GM19025 (cell line): ENCODE measurements at regions not wholly inside any gene's neighbourhood (a gene's known extent, or its start where the extent isn't known, plus 50 kb on each side); places are given as distances from the start of the nearest gene placed in this dataset.

Experiments used
- ATAC-seq: cut with Tn5 transposase; IDR thresholded peaks from one replicate; pipeline ENCODE4 v1.9.1; 2021; ENCODE audit warnings: mild to moderate bottlenecking, low read depth, moderate library complexity; ENCODE audit not compliant: unreplicated experiment

DNA sequence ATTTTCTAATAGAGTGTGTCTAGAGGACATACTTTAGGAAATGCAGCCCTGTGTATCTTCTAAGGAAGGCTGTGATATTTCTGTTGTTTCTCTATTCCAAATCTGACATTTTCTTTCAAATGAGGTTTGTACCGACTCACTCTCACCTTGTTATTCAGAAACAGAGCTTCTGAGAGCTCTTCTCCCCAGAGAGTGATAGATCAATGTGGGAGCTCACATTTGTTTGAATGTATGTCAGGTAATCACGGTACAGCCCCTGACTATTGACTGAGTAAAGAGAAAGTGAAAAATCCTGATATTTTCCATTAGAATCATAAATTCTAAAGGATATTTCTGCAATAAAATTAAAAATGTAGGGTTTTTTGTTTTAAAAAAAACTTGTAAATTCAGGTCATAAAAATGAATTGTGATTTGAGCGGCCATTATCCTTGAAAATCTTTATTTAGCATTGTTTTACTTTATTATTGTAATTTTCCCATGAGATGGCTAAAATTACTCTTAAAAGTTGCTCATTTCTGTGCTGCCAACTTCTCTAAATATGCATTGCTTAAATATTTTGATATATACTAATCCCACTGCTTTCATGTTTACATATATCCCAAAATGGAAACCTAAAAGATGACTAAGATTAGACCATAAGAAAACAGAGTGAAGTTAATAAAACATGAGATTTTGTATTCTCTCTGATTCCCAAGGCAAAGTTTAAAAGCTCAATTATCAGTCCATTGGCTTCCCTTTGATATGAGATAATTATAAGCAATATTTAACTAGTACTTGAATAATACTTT lies 1226.8 kb upstream of the CITED2 start:
- no peak for ATAC-seq

DNA sequence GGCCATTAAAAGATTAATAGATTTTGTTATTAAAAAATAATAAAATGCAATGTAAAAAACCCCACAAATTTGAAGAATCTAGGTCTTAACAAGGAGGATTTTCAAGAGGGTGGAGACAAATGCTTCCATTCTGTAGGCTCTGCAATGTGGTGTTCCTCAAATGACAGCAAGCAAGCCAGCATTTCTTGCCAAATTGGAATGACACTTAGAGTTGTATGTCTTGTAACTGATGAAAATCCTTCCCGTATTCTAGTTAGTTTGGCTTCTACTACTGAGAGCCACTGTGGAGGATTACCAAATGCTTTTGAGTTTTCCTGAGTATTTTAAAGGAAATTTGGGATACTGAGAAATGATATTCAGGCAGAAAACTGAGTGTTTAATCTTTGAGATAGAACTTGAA lies 1225.5 kb upstream of the CITED2 start:
- no peak for ATAC-seq

DNA sequence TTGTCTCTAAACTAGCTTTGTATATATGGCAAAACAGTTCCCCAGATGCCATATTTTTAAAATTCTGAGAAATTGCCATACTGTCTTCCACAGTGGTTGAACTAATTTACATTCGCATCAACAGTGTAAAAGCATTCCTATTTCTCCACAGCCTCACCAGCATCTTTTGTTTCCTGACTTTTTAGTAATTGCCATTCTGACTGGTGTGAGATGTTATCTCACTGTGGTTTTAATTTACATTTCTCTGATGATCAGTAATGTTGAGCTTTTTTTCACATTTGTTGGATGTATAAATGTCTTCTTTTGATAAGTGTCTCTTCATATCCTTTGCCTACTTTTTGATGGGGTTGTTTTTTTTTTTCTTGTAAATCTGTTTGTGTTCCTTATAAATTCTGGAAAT lies 1222.7 kb upstream of the CITED2 start:
- ATAC-seq, result no peak

DNA sequence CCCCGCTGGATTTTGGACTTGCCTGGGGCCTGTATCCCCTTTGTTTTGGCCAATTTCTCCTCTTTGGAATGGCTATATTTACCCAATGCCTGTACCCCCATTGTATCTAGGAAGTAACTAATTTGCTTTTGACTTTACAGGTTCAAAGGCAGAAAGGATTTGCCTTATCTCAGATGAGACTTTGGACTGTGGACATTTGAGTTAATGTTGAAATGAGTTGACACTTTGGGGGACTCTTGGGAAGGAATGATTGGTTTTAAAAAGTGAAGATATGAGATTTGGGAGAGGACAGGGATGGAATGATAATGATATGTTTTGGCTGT lies 1220.3 kb upstream of the CITED2 start:
- ATAC-seq, result no peak

DNA sequence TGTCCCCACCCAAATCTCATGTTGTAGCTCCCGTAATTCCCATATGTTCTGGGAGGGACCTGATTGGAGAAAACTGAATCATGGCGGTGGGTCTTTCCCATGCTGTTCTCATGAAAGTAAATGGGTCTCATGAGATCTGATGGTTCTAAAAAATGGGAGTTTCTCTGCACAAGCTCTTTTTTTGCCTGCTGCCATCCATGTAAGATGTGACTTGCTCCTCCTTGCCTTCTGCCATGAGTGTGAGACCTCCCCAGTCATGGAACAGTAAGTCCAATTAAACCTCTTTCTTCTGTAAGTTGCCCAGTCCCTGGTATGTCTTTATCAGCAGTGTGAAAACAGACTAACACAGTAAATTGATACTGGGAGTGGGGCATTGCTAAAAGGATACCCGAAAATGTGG lies 1218.4 kb upstream of the CITED2 start:
- no peak for ATAC-seq

DNA sequence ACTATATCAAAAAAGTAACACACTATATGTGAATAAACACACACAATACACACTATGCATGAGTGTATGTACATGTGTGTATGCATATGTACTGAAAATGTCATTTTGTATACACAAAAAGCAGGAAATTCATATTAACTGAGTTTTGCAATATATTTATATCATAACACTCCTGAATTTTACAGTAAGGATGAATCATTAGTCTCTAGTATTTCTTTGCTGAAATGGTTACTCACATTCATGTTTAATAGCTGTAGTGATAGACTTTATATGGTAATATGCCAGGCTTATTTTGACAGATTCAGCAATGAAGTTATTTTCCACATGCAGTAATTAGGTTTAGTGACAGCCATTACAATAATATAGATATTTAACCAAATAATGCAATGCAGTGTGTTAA lies 1216.2 kb upstream of the CITED2 start:
- ATAC-seq, result no peak

DNA sequence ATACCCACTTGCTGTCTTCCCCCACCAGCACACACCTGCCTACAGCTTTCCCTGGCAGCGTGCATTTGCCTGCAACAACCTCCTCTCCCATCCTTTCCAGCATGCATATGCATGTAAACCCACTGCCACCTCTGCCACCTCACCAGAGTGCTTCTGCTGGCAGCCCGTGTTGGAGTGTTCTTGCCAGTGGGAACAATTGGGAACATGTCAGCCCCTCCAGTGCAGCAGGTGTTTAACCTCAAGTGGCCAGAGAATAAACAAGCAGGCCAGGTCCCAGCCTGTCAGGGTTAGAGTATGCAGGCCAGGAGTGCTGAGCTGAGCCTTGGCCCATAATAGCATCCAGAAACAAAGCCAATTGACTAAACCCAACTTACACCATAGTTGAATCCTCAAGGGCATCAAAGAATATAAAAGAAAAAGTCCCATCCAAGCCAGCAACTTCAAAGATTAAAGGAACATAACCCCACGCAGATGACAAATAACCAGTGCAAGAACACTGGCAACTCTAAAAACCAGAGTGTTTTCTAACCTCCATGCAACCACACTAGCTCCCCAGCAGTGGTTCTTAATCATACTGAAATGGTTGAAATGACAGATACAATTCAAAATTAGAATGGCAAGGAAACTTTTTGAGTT lies 1212.1 kb upstream of the CITED2 start:
- peak; percentile 83 for ATAC-seq

DNA sequence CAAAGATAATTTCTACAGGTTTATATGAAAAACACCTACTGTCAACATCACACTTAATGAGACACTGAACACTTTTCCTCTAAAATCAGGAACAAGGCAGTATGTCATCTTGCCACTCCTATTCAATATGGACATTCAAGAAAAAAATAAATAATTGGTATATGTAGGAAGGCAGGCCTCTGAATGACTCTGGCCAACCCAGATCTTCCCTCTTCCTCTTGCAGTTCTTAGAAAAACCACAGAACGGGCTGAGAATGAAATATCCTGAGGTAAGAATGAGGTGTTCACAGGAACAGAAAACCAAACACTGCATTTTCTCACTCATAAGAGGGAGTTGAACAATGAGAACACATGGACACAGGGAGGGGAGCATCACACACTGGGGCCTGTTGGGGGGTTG lies 1207.2 kb upstream of the CITED2 start:
- ATAC-seq, result no peak

DNA sequence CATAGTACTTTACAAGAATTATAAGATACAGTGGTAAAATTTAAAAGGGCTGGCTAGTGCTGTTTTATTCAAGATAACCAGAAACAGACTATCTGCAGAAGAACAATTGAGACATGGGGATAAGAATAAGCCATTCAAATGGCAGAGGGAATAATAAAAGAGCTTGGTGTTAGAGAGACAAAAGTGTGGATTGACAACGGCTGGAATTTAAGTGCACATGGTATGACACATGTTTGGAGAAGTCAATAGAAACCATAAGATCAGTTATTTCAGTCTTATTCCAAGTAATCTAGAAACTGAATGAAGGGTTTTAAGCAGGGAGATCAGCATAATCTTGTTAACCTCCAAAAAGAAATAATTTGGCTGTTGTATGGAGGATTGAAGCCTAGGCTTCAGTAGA lies 1205.5 kb upstream of the CITED2 start:
- no peak for ATAC-seq

DNA sequence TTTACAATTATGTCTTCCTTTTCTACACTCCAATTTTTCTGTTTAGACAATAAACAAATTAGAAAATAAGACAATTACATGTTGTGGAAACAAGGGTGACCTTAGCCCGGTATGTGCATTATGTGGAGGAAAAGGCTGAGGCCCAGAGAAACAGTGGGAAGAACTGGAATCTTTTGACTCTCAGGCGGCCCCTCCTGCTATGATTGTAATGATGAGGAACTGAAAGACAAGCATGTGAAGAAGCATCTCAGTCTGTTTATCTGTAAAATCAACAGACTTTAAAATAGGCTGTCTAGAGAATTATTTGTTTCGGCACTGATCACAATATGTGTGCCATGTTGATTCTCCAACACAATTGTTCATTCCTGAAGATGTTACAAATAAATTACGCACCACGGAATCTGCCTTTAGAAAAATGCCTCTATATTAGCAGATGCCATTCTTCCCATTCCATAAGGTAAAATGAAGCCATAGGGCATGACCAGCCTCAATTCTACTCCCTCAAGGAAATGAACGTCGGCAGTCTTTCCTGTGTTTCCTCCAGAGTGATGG lies 1201.6 kb upstream of the CITED2 start:
- ATAC-seq, result no peak

DNA sequence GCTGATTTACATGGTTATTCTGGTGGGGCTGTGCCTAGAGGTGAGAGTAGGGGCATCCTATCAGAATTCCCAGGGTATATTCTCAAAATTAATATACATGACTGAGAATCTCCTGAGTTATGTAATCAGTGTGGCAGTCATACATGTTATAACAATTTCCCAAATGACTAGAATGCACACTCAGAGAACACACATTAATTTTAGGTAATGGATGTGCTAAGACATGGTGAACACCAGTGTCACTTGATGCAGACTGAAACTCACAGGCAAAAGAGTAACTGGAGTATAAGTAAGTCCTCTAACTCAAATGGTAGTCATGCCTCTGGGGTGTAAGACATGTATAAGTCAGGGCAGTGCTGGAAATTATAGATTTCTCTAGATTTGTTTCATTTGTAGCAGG lies 1198.4 kb upstream of the CITED2 start:
- no peak for ATAC-seq

DNA sequence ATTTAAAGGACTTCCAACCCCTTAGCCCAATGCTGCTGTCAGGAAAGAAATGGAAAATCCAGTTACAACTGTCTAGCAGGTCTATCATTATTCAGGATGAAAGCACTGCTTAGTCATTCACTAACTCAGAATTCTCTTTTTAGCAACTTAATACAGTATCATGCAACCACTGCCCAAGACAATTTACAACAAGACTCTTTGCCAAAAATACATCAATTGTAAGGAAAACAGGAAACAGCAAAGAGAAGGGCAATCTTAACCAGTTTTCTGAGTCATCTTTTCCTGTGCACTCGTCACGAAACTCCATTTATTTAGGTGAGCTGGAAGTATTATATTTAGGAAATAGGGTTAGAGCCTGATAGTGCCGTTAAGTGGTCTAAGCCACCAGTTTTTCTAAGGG lies 1197.7 kb upstream of the CITED2 start:
- ATAC-seq, result no peak

DNA sequence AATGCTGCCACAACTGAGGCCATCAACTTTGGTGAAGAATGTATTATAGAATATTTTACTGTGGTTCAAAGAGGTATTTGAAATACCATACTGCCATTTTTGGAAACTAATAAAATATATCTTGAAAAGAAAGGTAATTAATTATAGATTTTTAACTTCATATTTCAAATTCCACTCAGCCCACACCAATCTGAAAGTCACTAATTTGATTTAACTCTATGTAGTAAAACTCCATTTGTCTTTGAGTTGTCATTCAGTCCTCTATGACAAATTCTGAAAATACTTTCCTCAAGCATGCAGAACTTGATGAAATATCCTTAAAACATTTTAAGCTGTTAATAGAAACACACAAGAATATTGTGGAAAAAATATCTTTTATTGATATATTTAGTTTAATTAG lies 1196.7 kb upstream of the CITED2 start:
- no peak for ATAC-seq

DNA sequence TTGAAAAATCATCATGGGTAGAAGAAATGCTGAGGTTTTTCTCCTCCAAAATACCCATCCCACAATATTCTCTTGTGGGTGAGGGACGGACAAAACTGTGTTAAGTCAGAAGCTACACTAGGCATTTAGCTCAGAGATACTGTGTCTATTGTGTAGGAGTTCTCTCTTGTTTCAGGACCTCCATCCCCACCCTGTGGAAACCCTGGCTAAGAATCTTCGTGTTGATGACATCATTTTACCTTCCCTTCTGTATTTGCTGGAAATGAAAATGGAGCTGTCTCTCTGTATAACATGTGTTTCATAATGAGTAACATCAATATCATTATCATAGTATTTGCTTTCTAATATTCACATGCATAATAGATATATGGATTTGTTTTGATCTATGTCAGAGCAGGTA lies 1193.0 kb upstream of the CITED2 start:
- no peak for ATAC-seq

DNA sequence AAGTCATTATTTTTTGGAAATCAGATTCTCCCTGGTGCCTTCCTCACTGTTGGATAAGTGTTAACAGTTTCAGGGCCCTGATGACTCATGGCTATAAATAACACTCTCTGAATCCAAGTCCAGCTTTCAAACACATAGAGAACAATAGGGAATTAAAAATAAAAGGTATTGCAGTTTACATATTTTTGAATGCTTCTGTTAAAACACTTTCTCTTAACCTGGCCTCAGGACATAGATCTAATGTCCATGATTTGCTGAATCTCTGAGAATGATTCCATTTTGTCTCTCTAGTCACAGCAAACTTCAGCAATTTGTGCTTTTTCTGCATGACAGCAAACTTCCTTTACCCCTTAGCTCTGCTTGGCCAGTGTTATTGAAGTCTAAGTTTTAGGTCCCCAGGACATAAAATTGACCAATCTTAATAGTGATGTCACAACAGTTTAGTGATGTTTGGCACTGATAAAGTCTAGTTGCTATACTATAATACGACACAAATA lies 1192.4 kb upstream of the CITED2 start:
- no peak for ATAC-seq

DNA sequence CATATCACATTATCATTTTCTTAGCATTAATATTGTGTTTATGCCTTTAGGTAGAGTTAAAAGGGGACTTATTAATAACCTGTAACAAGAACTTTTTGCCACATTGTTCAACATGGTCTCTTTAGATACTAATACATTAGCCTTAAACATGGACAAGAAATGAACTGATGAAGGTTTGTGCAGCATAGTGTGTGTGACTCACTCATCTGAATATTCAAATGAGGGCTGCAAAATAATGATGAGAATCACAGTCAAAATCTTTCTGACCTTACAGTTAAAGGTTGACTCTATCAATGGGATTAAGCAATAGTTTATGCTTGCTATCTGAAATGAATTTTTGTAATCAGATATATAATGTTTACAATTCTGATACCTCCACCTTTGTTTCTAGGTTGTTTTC lies 1189.3 kb upstream of the CITED2 start:
- no peak for ATAC-seq

DNA sequence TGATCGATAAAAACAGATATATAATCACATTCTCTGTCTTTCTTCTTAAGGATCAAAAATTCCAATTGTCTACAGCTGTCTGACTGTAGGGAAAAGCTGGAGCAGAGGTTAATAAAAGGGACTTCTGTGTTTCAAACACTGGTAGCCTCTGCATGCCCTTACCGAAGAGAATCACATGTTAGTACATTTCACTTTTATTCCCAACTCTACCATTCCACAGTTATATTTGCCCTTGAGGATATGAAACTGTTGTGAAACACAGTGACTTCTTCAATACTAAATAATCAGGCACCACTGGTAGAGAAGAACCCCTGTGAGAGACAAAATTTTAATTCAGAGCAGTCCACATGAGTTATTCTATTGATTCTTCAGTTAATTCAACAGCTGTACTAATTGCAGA lies 1187.3 kb upstream of the CITED2 start:
- ATAC-seq, result no peak

DNA sequence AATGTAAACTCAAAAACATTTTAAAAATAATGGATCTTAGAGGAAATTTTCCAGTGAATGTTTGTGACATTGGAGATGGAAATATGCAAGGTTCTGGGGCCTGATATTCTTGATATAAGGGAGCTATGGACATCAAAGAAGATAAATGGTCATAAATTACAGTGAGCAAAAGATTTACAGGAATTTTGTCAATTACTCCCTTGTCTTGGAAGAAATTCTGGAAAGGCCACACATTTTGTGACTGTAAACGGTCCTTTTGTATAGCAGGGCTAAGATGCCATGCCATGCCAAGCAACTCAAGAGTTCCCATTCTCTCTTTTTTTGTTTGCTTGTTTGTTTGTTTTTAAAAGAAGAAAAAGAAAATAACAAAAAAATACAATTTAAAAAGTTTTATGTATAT lies 1186.2 kb upstream of the CITED2 start:
- ATAC-seq, result no peak

DNA sequence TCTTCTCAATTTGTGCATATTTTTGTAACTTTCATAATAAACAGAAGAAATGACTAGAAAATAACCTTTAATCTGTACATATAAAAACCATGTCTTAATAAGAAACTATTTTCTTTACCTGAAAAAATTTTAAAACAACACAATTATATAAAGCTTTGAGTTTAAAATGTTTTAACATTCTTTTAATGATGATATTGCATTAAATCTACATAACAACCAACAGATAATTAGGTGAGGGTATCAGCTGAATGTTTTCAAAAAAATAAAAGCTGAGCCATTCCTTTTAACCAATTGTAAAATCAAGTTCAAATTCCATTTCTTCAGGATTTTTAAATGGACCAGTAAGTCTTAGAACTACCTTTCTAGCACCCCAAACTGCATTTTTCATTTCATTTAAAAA lies 1185.0 kb upstream of the CITED2 start:
- no peak for ATAC-seq

DNA sequence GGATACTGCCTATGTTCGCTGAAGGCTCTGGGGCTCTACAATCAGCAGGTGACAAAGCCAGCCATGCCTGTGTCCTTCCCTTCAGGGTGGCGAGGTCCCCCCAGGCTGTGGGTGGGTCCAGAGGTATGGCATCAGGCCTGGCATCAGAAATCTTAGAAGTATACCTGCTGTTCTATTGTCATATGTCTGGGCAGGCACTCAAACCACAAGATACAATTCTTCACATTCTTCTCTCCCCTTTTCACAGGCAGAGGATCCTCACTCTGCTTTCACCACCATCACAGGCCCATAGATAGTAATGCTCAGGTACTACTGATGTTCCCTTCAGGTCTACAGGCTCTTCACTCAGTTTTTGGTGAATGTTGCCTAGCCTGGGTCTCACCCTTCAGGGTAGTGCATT lies 1180.0 kb upstream of the CITED2 start:
- no peak for ATAC-seq

DNA sequence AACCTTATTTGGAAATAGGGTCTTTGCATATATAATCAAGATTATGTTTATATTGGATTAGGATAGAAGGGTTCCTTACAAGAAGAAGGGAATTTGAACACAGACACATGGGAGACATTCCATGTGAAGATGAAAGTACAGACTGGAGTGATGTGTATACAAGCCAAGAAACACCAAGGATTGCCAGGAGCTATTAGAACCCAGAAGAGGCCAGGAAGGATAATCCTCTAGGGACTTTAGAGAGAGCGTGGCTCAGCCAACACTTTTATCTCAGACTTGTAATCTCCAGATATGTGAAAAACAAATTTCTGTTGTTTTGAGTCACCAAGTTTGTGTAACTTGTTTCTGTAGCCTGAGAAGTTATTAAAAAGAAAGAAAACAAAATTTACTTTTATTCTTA lies 1173.9 kb upstream of the CITED2 start:
- ATAC-seq, result no peak

DNA sequence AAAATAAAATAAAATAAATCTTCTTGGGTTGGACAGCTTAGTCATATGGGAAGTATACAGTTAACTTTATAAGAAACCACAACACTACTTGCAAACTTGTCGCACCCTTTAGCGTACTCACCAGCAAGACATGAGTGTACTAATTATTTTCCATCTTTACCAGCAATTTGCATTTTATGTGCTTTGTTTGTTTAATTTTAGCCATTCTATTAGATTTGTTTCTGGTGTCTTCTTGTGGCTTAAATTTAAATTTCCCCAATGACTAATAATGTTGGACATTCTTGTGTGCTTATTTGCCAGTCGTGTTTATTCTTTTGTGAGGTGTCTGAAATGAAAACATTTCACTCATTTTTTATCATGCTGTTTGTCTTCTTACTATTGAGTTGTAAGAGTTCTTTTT lies 1172.2 kb upstream of the CITED2 start:
- no peak for ATAC-seq
